A549 (cell line): ENCODE measurements at regions not wholly inside any gene's neighbourhood (a gene's known extent, or its start where the extent isn't known, plus 50 kb on each side); places are given as distances from the start of the nearest gene placed in this dataset.

Experiments used
- BHLHE40 ChIP-seq: IDR thresholded peaks from 2 replicates; pipeline ENCODE4 v1.6.1; 2012; ENCODE audit warnings: low read depth, low read length, inconsistent platforms
- CEBPB ChIP-seq, 2 experiments: fragments of >200 bp in 1 of 2; sonication (Bioruptor Twin) in 1 of 2; formaldehyde crosslinking in 1 of 2; IDR thresholded peaks; 2 replicates each; pipeline ENCODE4 v1.6.1; 2012 to 2016
- CTCF ChIP-seq: fragments of >200 bp; sonication (Bioruptor Twin); formaldehyde crosslinking; IDR thresholded peaks from 3 replicates; pipeline ENCODE4 v1.5.1; 2016
- ELK1 ChIP-seq: fragments of 150-350 bp; IDR thresholded peaks from 2 replicates; pipeline ENCODE4 v1.6.1; 2014; ENCODE audit warnings: low read depth, mild to moderate bottlenecking, low read length
- MAFK ChIP-seq: fragments of 450-650 bp; IDR thresholded peaks from 2 replicates; pipeline ENCODE4 v1.6.1; 2014; ENCODE audit not compliant: partially characterized antibody
- MAX ChIP-seq: IDR thresholded peaks from 2 replicates; pipeline ENCODE4 v1.6.1; 2012
- MYC ChIP-seq: IDR thresholded peaks from 2 replicates; pipeline ENCODE4 v1.6.1; 2012; ENCODE audit warnings: mild to moderate bottlenecking, inconsistent platforms, low read length, improper control_type of control experiment, borderline replicate concordance
- NFE2L2 ChIP-seq: fragments of 150-350 bp; conservative IDR thresholded peaks from 2 replicates; pipeline ENCODE4 v1.6.1; 2014; ENCODE audit warnings: low read length
- POLR2A ChIP-seq: IDR thresholded peaks from 2 replicates; pipeline ENCODE4 v1.6.1; 2012; ENCODE audit warnings: mild to moderate bottlenecking, low read length
- RAD21 ChIP-seq, 2 experiments: fragments of >200 bp in 1 of 2; sonication (Bioruptor Twin) in 1 of 2; formaldehyde crosslinking in 1 of 2; IDR thresholded peaks in 1 of 2; conservative IDR thresholded peaks in 1 of 2; 2 replicates in 1 of 2; 3 replicates in 1 of 2; pipeline ENCODE4 v1.6.1; 2012 to 2018; ENCODE audit warnings: inconsistent platforms in 1 of 2
- REST ChIP-seq: fragments of 200-600 bp; sonication (generic); IDR thresholded peaks from 2 replicates; pipeline ENCODE4 v1.6.1; 2016; ENCODE audit warnings: antibody characterized with exemption, mild to moderate bottlenecking, moderate library complexity

GRCh38 chr4:124209211-124209610, 503.3 kb downstream of the ANKRD50 start:
- TF ChIP-seq CTCF (no peak), MYC (no peak), POLR2A (no peak), NFE2L2 (no peak), ELK1 (no peak), RAD21 (conservative IDR thresholded peaks at IDR 0.05 in 1 of 2, IDR thresholded peaks at IDR 0.05 in 1 of 2) (no peak), REST (no peak), MAX (no peak), MAFK (no peak), CEBPB (IDR thresholded peaks at IDR 0.05) (no peak), BHLHE40 (no peak)
